Small intestine (tissue), 7 donors: ENCODE measurements at regions not wholly inside any gene's neighbourhood (a gene's known extent, or its start where the extent isn't known, plus 50 kb on each side); places are given as distances from the start of the nearest gene placed in this dataset.

Source experiments
- DNase-seq, 2 donors: peaks; one replicate each; pipeline versions ENCODE4 v3.0.0 to v3.0.0-alpha.2; 2013
- FAIRE-seq: peaks from 2 replicates; lab custom pipeline; 2012; peaks lifted over from hg19 to GRCh38; lab: Jason Lieb, UNC
- H3K27ac ChIP-seq, 3 donors: one replicate each; pipeline ENCODE4 v1.5.1; 2013; ENCODE audit warnings: low read length in 2 of 3, mild to moderate bottlenecking in 2 of 3, control low read depth in 1 of 3, inconsistent platforms in 1 of 3, low read depth in 1 of 3, moderate library complexity in 1 of 3
- H3K27me3 ChIP-seq, 3 donors: one replicate each; pipeline ENCODE4 v1.6.1; 2013; ENCODE audit warnings: low read length in 3 of 3, inconsistent platforms in 1 of 3; ENCODE audit not compliant: control insufficient read depth in 3 of 3, insufficient read depth in 3 of 3
- H3K36me3 ChIP-seq, 3 donors: one replicate each; pipeline ENCODE4 v1.6.1; 2013; ENCODE audit warnings: low read length in 3 of 3, inconsistent platforms in 1 of 3, low read depth in 1 of 3, mild to moderate bottlenecking in 1 of 3, moderate library complexity in 1 of 3; ENCODE audit not compliant: control insufficient read depth in 3 of 3, insufficient read depth in 2 of 3
- H3K4me1 ChIP-seq, 3 donors: one replicate each; pipeline ENCODE4 v1.6.1; 2013; ENCODE audit warnings: low read length in 2 of 3, inconsistent platforms in 1 of 3, low read depth in 1 of 3, mild to moderate bottlenecking in 1 of 3, moderate library complexity in 1 of 3; ENCODE audit not compliant: control insufficient read depth in 3 of 3, insufficient read depth in 2 of 3
- H3K4me3 ChIP-seq, 3 donors: one replicate each; pipeline ENCODE4 v1.5.1; 2013; ENCODE audit warnings: low read length in 3 of 3, control low read depth in 1 of 3, inconsistent platforms in 1 of 3, low read depth in 1 of 3, mild to moderate bottlenecking in 1 of 3, moderate library complexity in 1 of 3
- H3K9me3 ChIP-seq, 2 donors: one replicate each; pipeline ENCODE4 v1.6.1; 2013; ENCODE audit warnings: low read depth in 1 of 2, low read length in 1 of 2; ENCODE audit not compliant: control insufficient read depth in 2 of 2, insufficient read depth in 1 of 2
- WGBS, 3 donors: extraction: QIAGEN DNeasy Blood & Tissue Kit; methylation state at CpG; one replicate each; pipeline ENCODE4 v1.1.7; 2013; 5-methylcytosine and 5-hydroxymethylcytosine counted together
- donor health status: healthy with polysubstance abuse.
- donor health status: control.
- donor health status: control.
- donor health status: Bipolar disorder and iron deficiency.
- donor health status: healthy.

- H3K9me3 ChIP-seq, result peaks cover 0 to 2% of the 10 kb centered on the region in 2 donors
- H3K4me1 ChIP-seq, result no peaks in the 10 kb centered on the region
- H3K27ac ChIP-seq, result no peak overlapping the region
- H3K36me3 ChIP-seq, result no peaks in the 10 kb centered on the region
- H3K27me3 ChIP-seq, result no peaks in the 10 kb centered on the region
- 33 to 62% (median 44%) methylated on average over 4 to 5 of the region's 5 CpGs for WGBS, 3 donors
- DNase-seq (no peak), FAIRE-seq (no peak)
- H3K4me3 ChIP-seq, result no peak overlapping the region
These were observed 806.5 kb downstream of the OTOL1 start for GRCh38 chr3:162302983-162303624.

GRCh38 chr3:162317046-162317445 lies 820.4 kb downstream of the OTOL1 start:
- H3K27ac ChIP-seq, result no peak overlapping the region
- no peak for DNase-seq
- H3K9me3 ChIP-seq, result peaks cover 0 to 6% of the 10 kb centered on the region in 2 donors
- H3K36me3 ChIP-seq, result no peaks in the 10 kb centered on the region
- no peaks in the 10 kb centered on the region for H3K4me1 ChIP-seq
- WGBS, 3 donors, result 95 to 96% (median 95%) methylated on average over 2 of the region's 2 CpGs
- FAIRE-seq, result no peak
- no peak overlapping the region for H3K4me3 ChIP-seq
- no peaks in the 10 kb centered on the region for H3K27me3 ChIP-seq

- H3K27ac ChIP-seq, result no peak overlapping the region
- FAIRE-seq (no peak), DNase-seq (no peak)
- no peaks in the 10 kb centered on the region for H3K36me3 ChIP-seq
- H3K4me1 ChIP-seq, result no peaks in the 10 kb centered on the region
- 86 to 94% (median 90%) methylated on average over 1 of the region's 1 CpG for WGBS, 3 donors
- H3K27me3 ChIP-seq, result no peaks in the 10 kb centered on the region
- no peak overlapping the region for H3K4me3 ChIP-seq
- peaks cover 0 to 3% of the 10 kb centered on the region in 2 donors for H3K9me3 ChIP-seq
These were observed 832.0 kb downstream of the OTOL1 start for GRCh38 chr3:162328649-162329048.

GRCh38 chr3:162329514-162329913 lies 832.9 kb downstream of the OTOL1 start:
- WGBS, 3 donors, result 83 to 88% (median 84%) methylated on average over 1 of the region's 1 CpG
- no peak overlapping the region for H3K4me3 ChIP-seq

GRCh38 chr3:162332344-162332743 lies 835.7 kb downstream of the OTOL1 start:
- Histone ChIP-seq H3K4me1 (no peaks in the 10 kb centered on the region), H3K27ac (no peak overlapping the region), H3K27me3 (no peaks in the 10 kb centered on the region), H3K9me3 (peaks cover 0 to 7% of the 10 kb centered on the region in 2 donors), H3K36me3 (no peaks in the 10 kb centered on the region), H3K4me3 (no peak overlapping the region)
- DNase-seq, result no peak
- WGBS, 3 donors, result 60 to 80% (median 65%) methylated on average over 3 of the region's 3 CpGs
- no peak for FAIRE-seq

More at GRCh38 chr3:162329514-162329913, 832.9 kb downstream of the OTOL1 start:
- H3K4me1 ChIP-seq, result no peaks in the 10 kb centered on the region
- no peak for DNase-seq
- FAIRE-seq, result no peak
- no peaks in the 10 kb centered on the region for H3K27me3 ChIP-seq
- H3K9me3 ChIP-seq, result peaks cover 0 to 5% of the 10 kb centered on the region in 2 donors
- no peaks in the 10 kb centered on the region for H3K36me3 ChIP-seq
- no peak overlapping the region for H3K27ac ChIP-seq

GRCh38 chr3:162334537-162334936 lies 837.9 kb downstream of the OTOL1 start:
- WGBS, 3 donors, result 65 to 79% (median 68%) methylated on average over 3 of the region's 3 CpGs
- no peak overlapping the region for H3K4me3 ChIP-seq
- H3K9me3 ChIP-seq, result peaks cover 0 to 7% of the 10 kb centered on the region in 2 donors
- H3K27ac ChIP-seq, result no peak overlapping the region
- no peaks in the 10 kb centered on the region for H3K4me1 ChIP-seq
- H3K27me3 ChIP-seq, result no peaks in the 10 kb centered on the region
- no peaks in the 10 kb centered on the region for H3K36me3 ChIP-seq
- no peak for DNase-seq
- no peak for FAIRE-seq

GRCh38 chr3:162337630-162338029 lies 841.0 kb downstream of the OTOL1 start:
- WGBS, 3 donors, result 81 to 85% (median 82%) methylated on average over 1 of the region's 1 CpG
- no peak overlapping the region for H3K27ac ChIP-seq
- DNase-seq (no peak), FAIRE-seq (no peak)
- H3K4me1 ChIP-seq, result no peaks in the 10 kb centered on the region
- H3K27me3 ChIP-seq, result no peaks in the 10 kb centered on the region
- H3K36me3 ChIP-seq, result no peaks in the 10 kb centered on the region
- peaks cover 0 to 7% of the 10 kb centered on the region in 2 donors for H3K9me3 ChIP-seq
- no peak overlapping the region for H3K4me3 ChIP-seq

- H3K27ac ChIP-seq, result no peak overlapping the region
- peaks cover 0 to 7% of the 10 kb centered on the region in 2 donors for H3K9me3 ChIP-seq
- FAIRE-seq, result no peak
- H3K4me1 ChIP-seq, result no peaks in the 10 kb centered on the region
- H3K27me3 ChIP-seq, result no peaks in the 10 kb centered on the region
- H3K36me3 ChIP-seq, result no peaks in the 10 kb centered on the region
- H3K4me3 ChIP-seq, result no peak overlapping the region
- DNase-seq, result no peak
These were observed 841.9 kb downstream of the OTOL1 start for GRCh38 chr3:162338514-162338913.

GRCh38 chr3:162348912-162349311 lies 852.3 kb downstream of the OTOL1 start:
- Histone ChIP-seq H3K27ac (no peak overlapping the region), H3K36me3 (no peaks in the 10 kb centered on the region), H3K9me3 (no peaks in the 10 kb centered on the region), H3K4me1 (no peaks in the 10 kb centered on the region), H3K4me3 (no peak overlapping the region), H3K27me3 (no peaks in the 10 kb centered on the region)
- WGBS, 3 donors, result 25 to 34% (median 28%) methylated on average over 2 of the region's 2 CpGs
- DNase-seq (no peak), FAIRE-seq (no peak)
